ENCODE measurements at regions not wholly inside any gene's neighbourhood (a gene's known extent, or its start where the extent isn't known, plus 50 kb on each side); places are given as distances from the start of the nearest gene placed in this dataset.

DNA sequence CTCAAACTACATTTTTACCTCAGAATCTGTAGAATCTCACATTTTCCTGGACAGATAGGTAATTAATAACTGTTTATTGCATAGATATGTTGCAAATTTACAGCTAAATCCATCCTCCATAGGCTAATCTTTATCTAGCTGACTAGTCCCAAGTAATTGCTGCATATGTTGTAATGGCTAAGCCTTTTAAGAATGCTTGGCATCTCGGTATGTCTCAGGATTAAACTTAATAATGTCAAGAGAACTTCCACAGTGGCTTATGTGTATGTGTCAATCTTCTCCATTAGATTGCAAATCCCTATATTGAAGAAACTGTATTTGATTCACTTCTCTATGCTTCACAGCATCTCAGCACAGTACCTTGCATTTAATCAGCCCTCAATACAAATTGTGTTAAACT, 131.9 kb downstream of the PRDM9 start:
- DNase-seq (ENCODE audit: low spot score), result no peak
- CTCF ChIA-PET, result no interaction called here

DNA sequence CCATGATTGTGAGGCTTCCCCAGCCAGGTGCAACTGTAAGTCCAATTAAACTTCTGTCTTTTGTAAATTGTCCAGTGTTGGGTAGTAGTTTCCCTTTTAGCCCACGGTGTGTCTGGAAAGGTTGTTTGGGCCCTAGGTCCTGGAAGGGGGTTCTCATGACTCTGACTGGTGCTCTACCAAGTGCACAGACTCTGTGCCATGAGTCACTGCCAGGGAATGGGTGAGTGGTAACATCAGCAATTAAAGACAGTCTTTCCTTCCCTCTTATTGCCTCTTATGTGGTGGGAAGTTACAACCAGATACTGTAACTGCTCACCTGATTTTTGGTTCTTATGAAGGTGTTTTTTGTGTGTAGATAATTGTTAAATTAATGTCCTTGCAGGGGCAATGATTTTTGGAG, 141.2 kb downstream of the PRDM9 start:
- H3K27ac ChIP-seq, result no peak overlapping the region
- CTCF ChIA-PET, result no interaction called here
- POLR2A ChIA-PET (ENCODE audit: low non-redundant PET), result no interaction called here
- TF ChIP-seq, protein P1, sequence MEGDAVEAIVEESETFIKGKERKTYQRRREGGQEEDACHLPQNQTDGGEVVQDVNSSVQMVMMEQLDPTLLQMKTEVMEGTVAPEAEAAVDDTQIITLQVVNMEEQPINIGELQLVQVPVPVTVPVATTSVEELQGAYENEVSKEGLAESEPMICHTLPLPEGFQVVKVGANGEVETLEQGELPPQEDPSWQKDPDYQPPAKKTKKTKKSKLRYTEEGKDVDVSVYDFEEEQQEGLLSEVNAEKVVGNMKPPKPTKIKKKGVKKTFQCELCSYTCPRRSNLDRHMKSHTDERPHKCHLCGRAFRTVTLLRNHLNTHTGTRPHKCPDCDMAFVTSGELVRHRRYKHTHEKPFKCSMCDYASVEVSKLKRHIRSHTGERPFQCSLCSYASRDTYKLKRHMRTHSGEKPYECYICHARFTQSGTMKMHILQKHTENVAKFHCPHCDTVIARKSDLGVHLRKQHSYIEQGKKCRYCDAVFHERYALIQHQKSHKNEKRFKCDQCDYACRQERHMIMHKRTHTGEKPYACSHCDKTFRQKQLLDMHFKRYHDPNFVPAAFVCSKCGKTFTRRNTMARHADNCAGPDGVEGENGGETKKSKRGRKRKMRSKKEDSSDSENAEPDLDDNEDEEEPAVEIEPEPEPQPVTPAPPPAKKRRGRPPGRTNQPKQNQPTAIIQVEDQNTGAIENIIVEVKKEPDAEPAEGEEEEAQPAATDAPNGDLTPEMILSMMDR (conservative IDR thresholded peaks at IDR 0.05; ENCODE audit: low read depth), result no peak
- DNase-seq (ENCODE audit: low spot score), result no peak

More for the DNA sequence above, 131.9 kb downstream of the PRDM9 start:
- TF ChIP-seq, protein P1 (conservative IDR thresholded peaks at IDR 0.05; ENCODE audit: low read depth), result no peak
- POLR2A ChIA-PET (ENCODE audit: low non-redundant PET), result no interaction called here
- H3K27ac ChIP-seq, result no peak overlapping the region

DNA sequence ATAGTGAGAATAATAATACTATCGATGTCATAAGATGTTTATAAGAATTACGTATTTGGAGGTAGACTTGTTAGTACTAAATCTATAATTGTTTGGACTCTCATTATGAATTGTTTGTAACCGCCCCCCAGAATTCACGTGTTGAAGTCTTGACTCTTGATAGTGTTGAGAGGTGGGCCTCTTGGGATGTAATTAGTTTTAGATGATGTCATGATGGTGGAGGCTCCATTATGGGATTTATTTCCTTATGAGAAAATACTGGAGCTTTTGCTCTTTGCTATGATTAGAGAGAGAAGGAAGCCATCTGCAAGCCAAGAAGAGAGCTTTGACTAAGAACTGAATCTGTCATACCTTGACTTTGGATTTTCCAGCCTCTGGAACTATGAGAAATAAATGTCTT, 142.2 kb downstream of the PRDM9 start:
- POLR2A ChIA-PET (ENCODE audit: low non-redundant PET), result no interaction called here
- DNase-seq (ENCODE audit: low spot score), result no peak
- no peak overlapping the region for H3K27ac ChIP-seq
- CTCF ChIA-PET, result no interaction called here
- TF ChIP-seq, protein P1 (conservative IDR thresholded peaks at IDR 0.05; ENCODE audit: low read depth), result no peak

DNA sequence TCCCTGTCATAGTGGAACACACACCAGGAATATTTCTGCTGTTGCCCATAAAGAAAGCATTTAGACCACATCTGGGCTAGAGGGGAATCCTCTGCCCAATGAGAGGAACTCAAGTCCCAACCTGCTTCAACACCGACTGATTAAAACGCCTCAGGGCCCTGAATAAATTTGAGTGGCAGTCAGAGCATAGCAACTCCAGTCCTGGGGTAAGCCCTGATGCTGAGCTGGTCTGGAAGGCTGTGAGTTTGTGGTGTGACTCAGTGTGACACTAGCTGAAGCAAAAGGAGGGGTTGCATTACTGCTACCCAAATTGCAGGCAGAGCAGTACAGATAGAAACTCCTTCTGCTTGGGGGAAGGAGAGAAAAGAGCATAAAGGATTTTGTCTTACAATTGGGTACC, 148.3 kb downstream of the PRDM9 start:
- DNase-seq (ENCODE audit: low spot score), result peak; percentile 53
- POLR2A ChIA-PET (ENCODE audit: low non-redundant PET), result no interaction called here
- CTCF ChIA-PET, result no interaction called here
- H3K27ac ChIP-seq, result no peak overlapping the region
- TF ChIP-seq, protein P1 (conservative IDR thresholded peaks at IDR 0.05; ENCODE audit: low read depth), result no peak

DNA sequence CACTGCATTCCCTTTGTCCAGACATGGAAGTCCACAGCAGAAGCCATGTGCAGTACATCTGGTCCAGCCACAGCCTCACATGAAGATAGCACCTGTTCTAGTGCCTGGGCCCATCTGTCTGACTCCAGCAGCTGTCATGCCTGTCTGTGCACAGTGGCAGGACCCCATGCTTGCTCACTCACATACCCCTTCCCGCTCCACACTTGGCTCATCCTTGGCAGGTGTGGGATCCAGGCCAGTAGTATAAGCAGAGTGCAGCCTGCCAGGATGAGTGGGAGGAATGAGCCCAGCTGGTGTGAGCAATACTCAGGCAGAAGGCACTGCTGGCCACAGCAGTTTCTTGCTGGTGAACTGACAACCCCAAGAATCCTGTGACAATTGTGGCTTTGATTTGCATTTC, 168.0 kb downstream of the PRDM9 start:
- TF ChIP-seq, protein P1 (conservative IDR thresholded peaks at IDR 0.05; ENCODE audit: low read depth), result no peak
- CTCF ChIA-PET, result no interaction called here
- no peak overlapping the region for H3K27ac ChIP-seq
- POLR2A ChIA-PET (ENCODE audit: low non-redundant PET), result no interaction called here
- DNase-seq (ENCODE audit: low spot score), result no peak

DNA sequence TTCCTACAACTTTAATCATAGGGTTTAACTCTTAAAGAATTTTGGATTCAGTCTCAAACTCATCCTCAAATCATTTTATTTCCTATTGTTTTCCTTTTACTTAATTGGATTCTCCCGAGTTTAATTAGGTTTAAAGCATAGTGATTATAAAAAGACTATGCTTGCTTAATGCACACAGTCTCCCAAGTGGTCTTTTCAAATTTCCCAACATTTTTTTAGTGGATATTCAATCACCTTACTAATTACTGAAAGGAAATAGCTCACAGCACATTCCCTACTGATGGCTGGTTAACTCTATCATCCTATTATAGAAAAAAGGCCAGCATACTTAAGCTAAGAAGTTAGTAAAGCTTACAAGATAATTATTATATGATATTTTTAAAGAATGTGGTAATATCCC, 170.6 kb downstream of the PRDM9 start:
- ChIA-PET CTCF (interaction anchor here (0.6 kb wide), 1 partner anchor 1158 kb away, joined by 3 read pairs; no protein-coding TSS in a partner anchor), POLR2A (ENCODE audit: low non-redundant PET) (no interaction called here)
- TF ChIP-seq, protein P1 (conservative IDR thresholded peaks at IDR 0.05; ENCODE audit: low read depth), result no peak
- H3K27ac ChIP-seq, result no peak overlapping the region
- DNase-seq (ENCODE audit: low spot score), result no peak

DNA sequence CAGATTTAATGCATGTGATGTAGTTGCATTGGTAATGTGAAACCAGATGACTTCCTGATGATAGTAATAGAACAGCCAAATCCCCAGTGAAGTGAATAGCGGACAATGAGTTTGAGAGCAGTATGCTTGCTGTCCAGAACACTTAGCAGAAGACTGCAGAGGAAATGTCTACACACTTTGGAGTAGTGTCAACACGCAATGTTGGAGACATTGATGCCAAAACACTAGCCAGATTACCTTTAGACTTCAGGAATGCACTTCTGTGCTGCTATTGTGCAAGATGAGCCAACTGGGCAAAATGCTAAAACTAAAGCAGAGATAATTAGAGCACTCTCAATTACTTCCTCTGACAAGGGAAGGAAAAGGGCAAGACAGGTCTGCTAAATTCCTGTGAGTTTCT, 176.7 kb downstream of the PRDM9 start:
- TF ChIP-seq, protein P1 (conservative IDR thresholded peaks at IDR 0.05; ENCODE audit: low read depth), result no peak
- ChIA-PET POLR2A (ENCODE audit: low non-redundant PET) (no interaction called here), CTCF (no interaction called here)
- no peak for DNase-seq (ENCODE audit: low spot score)
- no peak overlapping the region for H3K27ac ChIP-seq

Measured in RWPE1 (cell line).